GM19025 (cell line): ENCODE measurements at regions not wholly inside any gene's neighbourhood (a gene's known extent, or its start where the extent isn't known, plus 50 kb on each side); places are given as distances from the start of the nearest gene placed in this dataset.
A peak's percentile ranks its signal among the peaks of the same experiment; 100 is the strongest.

ENCODE experiments used
- ATAC-seq: cut with Tn5 transposase; IDR thresholded peaks from one replicate; pipeline ENCODE4 v1.9.1; 2021; ENCODE audit warnings: mild to moderate bottlenecking, low read depth, moderate library complexity; ENCODE audit not compliant: unreplicated experiment

DNA sequence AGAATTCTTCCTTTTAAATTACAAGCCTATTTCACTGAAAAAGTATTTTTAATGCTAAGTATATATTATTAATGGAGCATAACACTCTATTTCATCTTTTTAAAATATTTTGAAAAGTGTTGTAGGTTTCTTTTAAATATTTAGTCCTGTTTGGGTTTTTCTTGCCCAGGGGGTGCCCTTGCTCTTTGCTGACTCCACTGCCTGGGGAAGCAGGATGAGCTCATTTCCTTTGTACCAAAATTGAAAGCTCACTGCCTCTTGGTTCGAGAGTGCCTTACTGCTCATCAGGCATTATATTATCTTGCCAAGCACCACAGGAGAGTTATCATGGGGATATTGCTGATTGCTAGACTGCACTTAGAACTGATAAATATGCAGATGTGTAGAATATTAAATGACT, 819.2 kb downstream of the PCDH18 start:
- no peak for ATAC-seq

DNA sequence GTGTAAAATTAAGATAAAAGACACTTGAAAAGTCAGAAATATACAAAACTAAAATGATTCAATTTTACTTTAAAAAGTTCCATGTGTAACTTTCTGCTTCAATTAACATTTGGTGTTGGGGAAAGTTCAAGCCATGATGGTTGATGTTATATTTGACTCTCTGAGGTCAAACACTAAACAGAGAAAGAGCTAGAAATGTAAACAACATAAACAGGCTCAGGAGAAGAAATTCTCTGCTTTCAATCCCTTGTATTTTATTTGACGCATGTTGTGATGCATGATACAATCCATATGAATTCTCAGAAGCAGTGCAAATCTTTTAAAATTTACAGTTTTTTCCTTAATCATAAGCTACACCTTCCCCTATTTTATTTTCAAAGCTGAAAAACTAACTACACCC, 822.4 kb downstream of the PCDH18 start:
- ATAC-seq, result no peak

DNA sequence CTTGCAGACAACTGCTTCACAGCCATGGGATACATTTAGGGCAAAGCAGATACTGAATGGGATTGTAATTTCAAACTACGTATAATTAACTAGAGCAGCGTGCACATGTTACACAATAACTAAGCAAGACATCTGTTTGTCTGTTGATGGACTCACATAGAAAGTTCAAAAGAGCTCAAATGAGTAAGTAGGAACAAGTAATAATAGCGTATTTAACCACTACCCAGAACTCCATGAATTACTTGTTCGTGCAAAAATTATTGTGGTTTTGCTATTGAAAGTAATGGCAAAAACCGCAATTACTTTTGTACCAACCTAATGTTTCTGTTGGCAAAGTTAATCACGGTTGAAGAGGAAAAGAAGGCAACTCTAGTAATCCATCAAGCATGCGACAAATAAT, 825.4 kb downstream of the PCDH18 start:
- no peak for ATAC-seq

DNA sequence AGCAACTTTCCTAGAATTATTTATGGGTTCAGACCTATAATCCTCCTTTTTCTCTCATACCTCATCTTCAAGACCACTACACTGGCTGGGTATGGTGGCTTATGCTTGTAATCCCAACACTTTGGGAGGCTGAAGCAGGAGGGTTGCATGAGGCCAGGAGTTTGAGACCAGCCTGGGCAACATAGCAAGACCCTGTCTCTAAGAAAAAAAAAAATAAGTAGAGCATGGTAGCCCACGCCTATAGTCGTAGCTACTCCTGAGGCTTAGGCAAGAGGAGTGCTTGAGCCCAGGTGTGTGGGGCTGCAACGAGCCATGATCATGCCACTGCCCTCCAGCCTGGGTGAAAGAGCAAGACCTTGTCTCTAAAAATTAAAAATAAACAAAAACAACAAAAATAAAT, 832.4 kb downstream of the PCDH18 start:
- ATAC-seq, result no peak

DNA sequence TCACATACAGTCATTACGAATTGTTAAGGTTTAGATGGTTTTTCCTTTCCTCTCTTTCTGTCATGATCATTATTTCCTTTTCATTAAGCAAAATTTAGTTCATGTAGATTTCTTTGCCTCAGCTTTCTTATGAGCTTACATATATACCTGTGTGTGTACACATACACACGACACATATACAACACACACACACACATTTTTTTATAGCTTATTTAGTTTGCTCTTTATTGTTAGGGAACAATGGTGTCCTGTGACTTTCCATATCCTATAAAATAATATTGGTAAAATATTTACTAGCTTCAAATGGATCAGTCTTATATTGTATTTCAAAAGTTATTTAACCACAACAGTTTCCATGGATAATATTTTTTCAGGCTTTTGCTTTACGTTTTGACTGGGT, 840.7 kb downstream of the PCDH18 start:
- ATAC-seq, result no peak

DNA sequence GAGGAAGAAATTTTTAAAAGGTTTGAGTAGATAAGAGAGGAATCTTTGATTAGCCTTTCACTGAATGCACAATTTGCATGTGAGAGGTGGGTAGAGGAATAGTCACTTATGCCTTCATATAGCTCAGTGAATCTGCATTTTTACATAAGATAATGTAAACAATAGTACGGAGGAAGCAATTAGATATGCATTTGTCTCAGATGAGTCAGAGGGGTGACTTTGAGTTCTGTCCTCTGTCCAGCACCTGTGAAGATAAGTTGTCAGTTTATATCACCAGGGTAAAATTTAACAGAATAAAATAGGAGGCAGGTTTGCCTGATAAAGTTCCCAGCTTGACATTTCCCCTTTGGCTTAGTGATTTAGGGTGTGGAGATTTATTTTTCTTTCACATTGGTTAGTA, 841.9 kb downstream of the PCDH18 start:
- ATAC-seq, result no peak

DNA sequence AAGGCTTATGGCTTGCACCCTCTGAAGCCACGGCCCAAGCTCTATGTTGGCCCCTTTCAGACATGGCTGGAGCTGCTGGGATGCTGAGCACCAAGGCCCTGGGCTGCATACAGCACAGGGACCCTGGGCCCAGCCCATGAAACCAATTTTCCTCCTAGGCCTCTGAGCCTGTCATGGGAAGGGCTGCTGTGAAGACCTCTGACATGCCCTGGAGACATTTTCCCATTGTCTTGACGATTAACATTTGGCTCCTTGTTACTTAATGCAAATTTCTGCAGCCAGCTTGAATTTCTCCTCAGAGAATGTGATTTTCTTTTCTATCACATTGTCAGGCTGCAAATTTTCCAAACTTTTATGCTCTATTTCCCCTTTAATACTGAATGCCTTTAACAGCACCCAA, 844.7 kb downstream of the PCDH18 start:
- no peak for ATAC-seq

DNA sequence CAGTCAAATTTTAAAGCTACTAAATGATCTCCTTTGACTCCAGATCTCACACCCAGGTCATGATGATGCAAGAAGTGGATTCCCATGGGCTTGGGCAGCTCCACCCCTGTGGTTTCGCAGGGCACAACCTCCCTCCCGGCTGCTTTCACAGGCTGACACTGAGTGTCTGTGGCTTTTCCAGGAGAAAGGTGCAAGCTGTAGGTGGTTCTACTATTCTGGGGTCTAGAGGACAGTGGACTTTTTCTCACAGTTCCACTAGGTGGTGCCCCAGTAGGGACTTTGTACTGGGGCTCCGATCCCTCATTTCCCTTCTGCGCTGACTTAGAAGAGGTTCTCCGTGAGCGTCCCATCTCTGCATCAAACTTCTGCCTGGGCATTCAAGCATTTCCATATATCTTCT, 845.2 kb downstream of the PCDH18 start:
- no peak for ATAC-seq

DNA sequence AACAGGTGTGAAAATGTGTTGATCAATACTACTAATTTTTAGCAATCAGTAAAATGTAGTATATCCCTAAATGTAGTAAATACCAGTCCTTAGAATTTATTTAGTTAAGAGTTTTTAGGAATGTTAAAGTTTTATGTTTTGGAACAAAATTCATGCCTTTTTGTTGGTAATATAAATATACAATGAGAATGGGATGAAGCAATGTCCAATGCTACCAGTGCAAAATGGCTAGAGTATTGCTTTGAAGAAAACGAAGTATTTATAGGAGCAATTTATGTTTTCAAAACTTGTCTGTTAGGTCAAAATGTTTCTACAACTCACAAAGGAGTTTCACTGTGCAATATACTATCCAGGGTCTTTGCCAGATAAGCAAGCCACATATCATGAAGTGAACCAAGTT, 851.5 kb downstream of the PCDH18 start:
- ATAC-seq, result no peak

DNA sequence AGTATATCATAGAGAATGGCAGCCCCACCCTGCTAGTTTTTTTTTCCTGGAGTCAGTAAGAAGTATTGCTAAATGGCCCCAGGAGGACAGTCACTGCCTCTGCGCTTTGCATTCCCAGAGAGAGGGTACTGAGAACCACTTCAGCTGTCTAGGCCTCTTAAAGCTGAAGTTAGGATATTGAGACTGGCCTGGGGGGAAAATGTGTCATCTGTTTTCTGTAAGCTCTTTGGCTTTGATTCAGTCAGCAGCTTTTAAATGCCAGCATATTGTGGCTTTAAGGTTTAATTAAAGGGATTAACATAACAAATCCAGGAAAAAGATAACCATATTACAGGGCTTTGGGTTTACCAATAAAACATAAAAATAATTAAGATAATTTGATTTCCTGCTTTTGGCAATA, 852.0 kb downstream of the PCDH18 start:
- ATAC-seq, result no peak

DNA sequence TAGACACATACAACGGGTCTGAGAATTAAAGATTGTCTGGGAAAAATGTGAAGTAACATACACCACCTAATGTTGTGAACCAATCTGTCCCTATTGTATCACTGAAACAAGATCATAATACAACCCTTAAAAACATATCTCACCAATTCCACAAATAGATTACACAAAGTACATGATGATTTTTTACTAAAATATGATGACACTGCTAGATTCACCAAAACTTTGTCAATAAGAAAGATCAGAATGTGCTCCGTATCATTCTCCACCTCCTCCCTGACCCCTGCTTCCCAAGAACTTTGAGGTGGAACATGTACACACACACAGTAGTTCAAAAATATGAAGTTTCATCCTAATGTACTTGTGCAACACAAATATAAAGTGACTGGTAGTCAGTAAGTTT, 862.0 kb downstream of the PCDH18 start:
- ATAC-seq, result no peak

DNA sequence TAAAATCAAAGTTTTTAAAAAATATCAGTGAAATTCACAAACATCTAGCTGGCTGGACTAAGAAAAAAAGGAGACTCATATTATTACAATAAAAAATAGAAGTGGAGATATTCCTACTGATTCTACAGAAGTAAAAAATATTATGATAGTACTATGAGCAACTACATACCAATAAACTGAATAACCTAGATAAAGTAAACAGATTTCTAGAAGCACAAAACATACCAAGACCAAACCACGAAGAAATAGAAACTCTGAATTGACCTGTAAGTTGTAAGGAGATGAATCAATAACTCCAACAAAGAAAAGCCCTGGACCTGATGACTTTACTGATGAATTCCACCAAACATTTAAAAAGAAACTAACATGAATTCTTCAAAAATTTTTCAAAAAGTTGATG, 867.3 kb downstream of the PCDH18 start:
- ATAC-seq, result no peak

DNA sequence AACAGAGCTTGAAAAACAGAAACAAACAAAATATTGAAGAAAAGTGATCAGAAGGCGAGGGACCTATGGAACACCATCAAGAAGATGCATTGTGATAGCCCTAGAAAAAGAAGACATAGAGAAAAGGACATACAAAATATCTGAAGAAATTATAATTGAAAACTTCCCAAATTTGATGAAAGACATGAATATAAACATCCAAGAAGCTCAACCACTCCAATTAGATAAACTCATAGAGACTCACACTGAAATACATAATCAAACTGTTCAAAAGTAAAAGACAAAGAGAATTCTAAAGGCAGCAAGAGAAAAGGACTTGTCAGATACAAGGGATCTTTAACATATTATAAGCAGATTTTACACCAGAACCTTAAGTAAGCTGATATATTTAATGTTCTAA, 869.8 kb downstream of the PCDH18 start:
- no peak for ATAC-seq

DNA sequence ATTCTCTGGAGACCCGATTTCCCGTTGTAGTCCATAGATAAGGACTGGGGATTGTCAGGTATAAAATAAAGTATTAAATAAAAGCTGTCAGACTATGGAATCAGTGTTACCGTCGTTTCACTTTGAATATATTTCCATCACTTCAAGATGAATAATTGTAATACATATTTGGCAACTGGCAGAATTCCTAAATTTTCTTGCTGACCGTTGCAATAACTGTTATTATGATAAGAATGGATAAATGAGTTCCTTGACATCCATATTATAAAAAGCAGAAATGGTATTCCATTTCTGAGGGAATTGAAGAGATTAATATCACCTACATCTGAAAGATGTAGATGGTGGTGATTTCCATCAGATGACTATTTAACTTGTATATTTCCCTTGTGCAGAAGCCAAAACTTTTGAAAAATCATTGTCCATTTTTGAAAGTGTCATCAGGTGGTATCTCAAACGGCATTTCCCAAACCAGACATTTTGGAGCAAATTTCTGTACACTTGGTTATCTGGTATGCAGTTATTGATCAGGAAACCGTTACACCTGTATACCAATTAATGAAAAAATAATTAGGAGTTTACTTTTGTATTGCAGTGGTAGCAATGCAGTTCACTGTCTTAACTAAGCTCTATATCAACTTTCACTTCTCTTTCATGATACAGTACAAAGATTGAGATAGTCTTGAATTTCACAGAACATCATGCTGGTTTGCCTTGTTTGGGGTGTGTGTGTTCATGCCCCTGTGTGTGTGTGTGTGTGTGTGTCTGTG, 878.5 kb downstream of the PCDH18 start:
- no peak for ATAC-seq

DNA sequence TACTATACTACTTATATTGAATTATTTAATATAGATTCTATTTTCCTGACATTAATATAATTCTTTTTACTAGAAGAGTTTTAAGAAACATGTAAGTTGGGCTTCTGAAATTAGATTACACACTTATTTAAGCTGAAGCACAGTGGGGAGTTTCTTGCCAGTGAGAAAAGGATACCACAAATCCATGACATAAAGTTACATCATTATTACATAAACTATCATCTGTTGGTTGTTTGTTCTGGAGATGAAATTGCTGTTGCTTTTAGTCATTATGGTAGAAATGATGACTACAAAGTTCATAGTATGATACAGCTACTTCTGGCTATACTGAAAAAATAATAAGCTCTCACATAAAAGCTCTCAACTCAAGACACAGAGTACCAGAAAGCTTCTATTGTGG, 880.4 kb downstream of the PCDH18 start:
- no peak for ATAC-seq

DNA sequence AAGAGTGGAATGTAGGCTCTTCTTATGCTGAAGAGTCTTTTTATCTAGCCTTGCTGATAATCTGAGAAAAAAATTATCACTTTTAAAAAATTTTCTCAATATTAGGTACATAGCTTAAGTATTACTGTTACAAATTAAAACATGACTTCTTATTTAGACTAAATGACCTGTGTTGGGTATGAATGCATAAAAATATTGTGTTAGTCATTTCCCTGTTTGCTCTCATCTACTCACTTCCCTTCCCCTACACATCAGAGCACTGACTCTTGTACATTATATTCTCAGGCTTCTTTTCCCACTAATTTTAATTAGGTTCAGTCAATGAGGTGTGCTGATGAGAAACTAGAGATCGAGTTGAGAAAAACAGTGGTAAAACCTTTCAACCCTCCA, 881.0 kb downstream of the PCDH18 start:
- ATAC-seq, result peak; percentile 44

DNA sequence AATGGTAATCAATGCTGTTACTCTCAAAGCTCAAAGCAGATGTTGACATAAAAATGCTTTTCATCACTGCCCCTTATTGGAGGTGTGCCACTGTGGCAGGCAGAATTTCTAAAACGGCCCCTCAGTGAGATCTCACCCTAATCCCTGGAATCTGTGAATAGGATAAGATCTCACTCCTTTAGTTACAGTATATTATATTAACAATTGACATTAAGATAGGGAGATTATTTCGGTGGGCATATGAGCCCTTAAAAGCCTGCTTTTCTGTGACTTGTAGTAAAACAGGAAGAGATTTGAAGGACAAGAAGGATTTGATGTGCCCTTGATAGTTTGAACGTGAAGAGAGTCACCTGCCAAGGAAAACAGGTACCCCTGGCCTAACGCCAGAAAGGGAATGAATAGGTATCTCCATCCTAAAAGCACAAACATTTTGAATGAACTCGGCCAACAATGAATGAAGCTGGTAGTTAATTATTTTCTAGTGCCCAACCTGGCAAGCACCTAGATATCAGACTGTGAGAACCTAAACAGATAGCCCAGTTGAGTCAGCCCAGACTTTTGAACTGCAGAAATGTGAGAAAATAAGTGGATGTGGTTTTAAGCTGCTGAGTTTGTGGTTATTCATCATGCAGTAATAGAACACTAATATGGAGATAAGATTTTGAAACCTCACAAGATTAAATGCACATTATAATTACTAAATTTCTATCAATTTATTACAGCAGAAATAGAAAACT, 881.6 kb downstream of the PCDH18 start:
- ATAC-seq, result peak; percentile 81

DNA sequence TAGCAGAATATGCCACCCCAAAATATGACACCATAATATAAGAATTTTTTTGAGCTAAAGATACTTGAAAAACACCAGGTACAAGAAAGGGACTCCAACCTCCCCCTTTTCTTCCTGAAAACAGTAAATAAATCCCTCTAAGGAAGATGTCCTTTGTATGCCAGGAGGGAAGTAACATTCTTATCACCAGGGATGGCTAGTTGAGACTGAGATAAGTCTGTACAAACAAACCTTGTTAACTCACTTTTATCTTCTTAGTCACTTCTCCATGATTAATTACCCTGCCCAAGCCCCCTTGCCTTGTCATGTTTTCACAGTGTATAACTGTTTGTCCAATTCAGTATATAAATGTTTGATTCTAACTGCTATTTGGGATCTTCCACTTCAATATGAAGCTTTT, 888.0 kb downstream of the PCDH18 start:
- no peak for ATAC-seq

DNA sequence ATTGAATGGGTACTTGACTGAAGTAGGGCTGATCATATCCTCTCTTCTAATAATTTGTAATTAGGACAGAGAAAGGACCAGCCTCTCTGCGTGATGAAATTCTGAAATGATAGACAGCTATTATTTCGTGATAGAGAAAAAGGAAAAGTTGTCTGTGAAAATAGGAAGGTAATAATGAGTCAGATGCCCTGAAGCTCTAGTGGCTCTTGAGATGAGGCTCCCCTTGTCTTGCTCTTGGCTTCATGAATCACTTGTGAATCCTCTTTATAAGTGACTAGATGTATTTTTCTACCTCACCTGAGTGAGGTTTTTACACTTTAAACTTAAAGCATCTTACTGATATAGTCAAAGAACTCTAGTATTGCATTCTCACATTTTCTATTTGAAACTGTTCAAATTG, 888.9 kb downstream of the PCDH18 start:
- ATAC-seq, result no peak

DNA sequence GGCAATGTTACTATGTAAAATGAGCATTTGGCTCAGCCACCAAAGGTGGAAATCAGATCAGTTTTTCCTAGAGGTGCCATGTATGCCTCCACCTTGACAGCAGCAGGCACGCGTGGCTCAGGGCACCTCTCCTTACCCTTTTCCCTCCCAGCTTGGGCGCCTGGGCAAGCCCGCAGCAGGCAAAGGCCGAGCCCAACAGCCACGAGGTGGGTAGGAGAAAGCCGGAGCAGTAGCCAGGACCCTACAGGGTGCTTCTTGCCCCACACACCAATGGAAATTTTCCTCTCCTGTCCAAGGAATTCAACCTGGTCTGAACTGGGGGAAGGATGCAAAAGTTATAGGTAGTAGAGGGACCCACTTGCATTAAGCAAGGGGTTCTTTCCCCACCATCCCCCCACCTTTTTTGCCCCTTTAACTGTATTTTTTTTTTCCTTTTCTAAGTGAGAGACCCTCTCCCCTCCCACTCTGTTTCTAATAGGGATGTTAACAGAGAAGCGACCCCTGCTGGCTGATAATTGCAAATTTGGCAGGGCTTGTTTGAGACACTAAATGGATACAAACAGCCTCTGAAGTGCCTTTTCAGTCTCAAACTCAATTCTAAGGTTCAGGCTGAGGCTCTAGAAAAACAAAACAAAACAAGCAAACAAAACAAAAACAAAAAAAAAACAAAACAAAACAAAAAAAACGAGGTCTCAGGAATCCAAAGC, 895.1 kb downstream of the PCDH18 start:
- ATAC-seq, result no peak

DNA sequence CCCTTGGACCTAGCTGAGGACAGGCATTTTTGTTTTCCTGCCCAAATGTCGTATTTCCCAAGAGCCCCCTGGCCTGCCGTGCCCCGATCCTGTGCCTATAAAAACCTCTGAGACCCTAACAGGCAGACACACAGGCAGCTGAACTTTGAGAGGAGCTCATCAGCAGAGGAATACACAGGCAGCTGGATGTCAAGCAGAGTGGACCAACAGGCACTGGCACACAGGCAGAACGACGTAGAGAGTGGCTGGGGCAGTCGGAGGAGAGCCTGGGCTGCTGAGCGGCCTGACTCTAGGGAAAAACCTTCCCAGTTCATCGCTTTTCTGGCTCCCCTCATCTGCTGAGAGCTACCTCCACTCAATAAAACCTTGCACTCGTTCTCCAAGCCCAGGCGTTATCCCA, 896.1 kb downstream of the PCDH18 start:
- no peak for ATAC-seq

DNA sequence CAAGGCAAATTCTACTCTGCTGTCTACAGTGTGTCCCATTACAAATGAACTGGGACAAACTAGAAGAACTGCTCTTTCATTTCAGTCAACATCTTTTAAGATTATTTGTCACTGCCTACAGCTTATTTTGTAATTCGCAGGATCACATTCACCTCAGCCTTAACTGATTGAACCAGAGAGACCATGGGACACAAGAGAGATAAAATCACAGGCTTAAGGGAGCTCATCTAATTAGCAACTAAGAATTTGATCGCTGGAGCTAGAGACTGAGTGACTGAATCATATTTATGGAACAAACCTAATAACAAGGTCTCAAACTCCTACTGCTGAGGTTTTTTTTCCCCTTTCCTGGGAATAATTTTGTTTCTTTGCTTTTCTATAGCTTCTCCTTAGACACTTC, 898.2 kb downstream of the PCDH18 start:
- no peak for ATAC-seq
